Transverse colon (tissue), 4 donors: ENCODE measurements at regions not wholly inside any gene's neighbourhood (a gene's known extent, or its start where the extent isn't known, plus 50 kb on each side); places are given as distances from the start of the nearest gene placed in this dataset.

Experiments
- DNase-seq: peaks from one replicate; pipeline ENCODE4 v3.0.0-alpha.2; 2019
- H3K27ac ChIP-seq, 4 donors: fragments of 200-600 bp; sonication (generic); 2 replicates each; pipeline ENCODE4 v1.5.1; 2016 to 2018; ENCODE audit warnings: inconsistent platforms in 4 of 4
- H3K27me3 ChIP-seq: fragments of 200-600 bp; sonication (generic); 2 replicates; pipeline ENCODE4 v1.5.1; 2017; ENCODE audit warnings: inconsistent platforms
- H3K36me3 ChIP-seq, 4 donors: fragments of 200-600 bp; sonication (generic); 2 replicates each; pipeline ENCODE4 v1.5.1; 2017 to 2019; ENCODE audit warnings: inconsistent platforms in 4 of 4
- H3K4me1 ChIP-seq, 4 donors: fragments of 200-600 bp; sonication (generic); 2 replicates each; pipeline ENCODE4 v1.5.1; 2017 to 2020; ENCODE audit warnings: inconsistent platforms in 4 of 4
- H3K4me3 ChIP-seq, 4 donors: fragments of 200-600 bp; sonication (generic); 1 replicate in 1 of 4; 2 replicates in 3 of 4; pipeline versions ENCODE4 v1.5.1 to v1.6.1; 2017 to 2019; ENCODE audit warnings: inconsistent platforms in 4 of 4
- H3K9me3 ChIP-seq, 2 donors: fragments of 200-600 bp; sonication (generic); 2 replicates each; pipeline ENCODE4 v1.5.1; 2017 to 2019; ENCODE audit warnings: inconsistent platforms in 2 of 2
- CTCF ChIP-seq, 5 experiments: fragments of 200-600 bp in 3 of 5; fragments of 450-650 bp in 2 of 5; sonication (generic) in 3 of 5; IDR thresholded peaks; 1 replicate in 2 of 5; 2 replicates in 3 of 5; pipeline ENCODE4 v1.5.1; 2016 to 2017; ENCODE audit warnings: antibody characterized with exemption in 5 of 5, inconsistent platforms in 3 of 5, mild to moderate bottlenecking in 2 of 5, moderate library complexity in 1 of 5
- EP300 ChIP-seq: sonication (generic); formaldehyde crosslinking; IDR thresholded peaks from one replicate; pipeline ENCODE4 v1.6.1; 2017; ENCODE audit warnings: antibody characterized with exemption, low read depth
- POLR2A ChIP-seq: fragments of 450-650 bp; IDR thresholded peaks from one replicate; pipeline ENCODE4 v1.6.1; 2016; ENCODE audit warnings: antibody characterized with exemption, mild to moderate bottlenecking, moderate library complexity
- POLR2AphosphoS5 ChIP-seq, 3 donors: sonication (generic); formaldehyde crosslinking; IDR thresholded peaks; one replicate each; pipeline ENCODE4 v1.6.1; 2016; ENCODE audit warnings: antibody characterized with exemption in 3 of 3
- WGBS, 2 donors: methylation state at CpG; one replicate each; pipeline ENCODE4 v1.1.5; 2018; ENCODE audit warnings: low coverage in 1 of 2; 5-methylcytosine and 5-hydroxymethylcytosine counted together
- in situ Hi-C, 4 donors: fragments of 200-750 bp; cut with MboI; loops; one replicate each; pipeline versions ENCODE4 v1.15.0 to v1.15.1; 2017; ENCODE audit warnings: low sequenced_read_pairs in 3 of 4, low pct_ligation_motif_present in 1 of 4, low pct_unique_long_range_greater_than_20kb in 1 of 4
- intact Hi-C: fragments of 100-400 bp; cut with DNase I; formaldehyde crosslinking; loops from one replicate; pipeline ENCODE4 v1.15.1; 2023; ENCODE audit warnings: low total_unique reads

- intact Hi-C loops: no loop called here
- TF ChIP-seq POLR2A: no peak
- no peak for TF ChIP-seq EP300
- TF ChIP-seq POLR2AphosphoS5 (IDR thresholded peaks at IDR 0.05): no peak
- Histone ChIP-seq H3K4me3 (no peak overlapping the region), H3K27ac (no peak overlapping the region), H3K27me3 (no peaks in the 10 kb centered on the region), H3K4me1 (no peaks in the 10 kb centered on the region), H3K36me3 (no peaks in the 10 kb centered on the region), H3K9me3 (peaks cover 0 to 3% of the 10 kb centered on the region in 2 donors)
- 53 to 54% methylated on average over 2 of the region's 2 CpGs for WGBS, 2 donors
- no peak for DNase-seq
- in situ Hi-C loops: no loop called here
Measured at GRCh38 chr2:81238462-81238861, 933.9 kb upstream of the LRRTM1 start.

DNA sequence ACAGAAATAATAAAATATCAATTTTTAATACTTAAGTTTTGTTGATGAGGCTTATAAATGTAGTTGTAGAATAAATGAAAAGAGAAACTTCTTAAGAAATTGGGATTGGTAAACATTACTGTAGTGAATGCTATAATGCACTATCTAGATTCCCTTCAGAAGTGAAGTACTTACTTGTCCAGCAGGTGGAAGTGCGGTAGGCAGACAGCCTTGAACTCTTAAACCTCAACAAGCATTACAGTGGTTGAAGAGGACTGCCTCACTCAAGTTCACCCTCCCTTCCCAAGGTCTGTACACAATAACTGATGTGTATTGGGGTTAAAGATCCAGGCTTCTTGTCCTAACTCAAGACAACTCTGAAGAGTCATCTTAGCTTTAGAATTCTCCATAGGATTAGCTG lies 931.0 kb upstream of the LRRTM1 start:
- 60 to 86% methylated on average over 1 of the region's 1 CpG for whole genome bisulfite sequencing, 2 donors
- H3K27me3 ChIP-seq: no peaks in the 10 kb centered on the region
- no peak for DNase-seq
- TF ChIP-seq POLR2A: no peak
- TF ChIP-seq EP300: no peak
- no peak for TF ChIP-seq POLR2AphosphoS5 (IDR thresholded peaks at IDR 0.05)
- TF ChIP-seq CTCF (IDR thresholded peaks at IDR 0.05): no peak
- in situ Hi-C loops: no loop called here
- no peaks in the 10 kb centered on the region for H3K4me1 ChIP-seq
- intact Hi-C loops: no loop called here
- no peak overlapping the region for H3K4me3 ChIP-seq
- H3K27ac ChIP-seq: no peak overlapping the region
- H3K9me3 ChIP-seq: peaks cover 0 to 3% of the 10 kb centered on the region in 2 donors
- H3K36me3 ChIP-seq: no peaks in the 10 kb centered on the region

DNA sequence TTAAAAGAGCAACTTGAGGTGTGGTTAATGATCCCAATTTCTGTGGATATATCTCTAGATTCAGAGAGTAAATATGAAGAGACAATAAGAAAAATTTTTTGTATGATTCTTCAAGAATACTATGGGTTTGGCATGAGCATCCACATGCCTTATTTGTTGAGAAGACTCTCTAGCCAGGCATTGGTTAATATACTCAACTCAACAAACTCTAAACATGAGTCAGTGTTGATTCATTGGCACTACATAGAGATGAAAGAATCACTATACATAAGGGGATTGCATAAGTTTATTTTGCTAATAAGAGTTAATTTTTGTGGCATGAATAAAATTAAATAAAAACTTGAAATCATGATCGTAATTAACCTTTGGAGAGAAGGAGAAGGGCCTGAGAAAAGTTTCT lies 930.2 kb upstream of the LRRTM1 start:
- in situ Hi-C loops (no loop called here), intact Hi-C loops (no loop called here)
- H3K4me3 ChIP-seq: no peak overlapping the region
- H3K9me3 ChIP-seq: peaks cover 0 to 2% of the 10 kb centered on the region in 2 donors
- H3K27me3 ChIP-seq: no peaks in the 10 kb centered on the region
- no peaks in the 10 kb centered on the region for H3K36me3 ChIP-seq
- no peak for DNase-seq
- no peaks in the 10 kb centered on the region for H3K4me1 ChIP-seq
- H3K27ac ChIP-seq: no peak overlapping the region
- no peak for TF ChIP-seq POLR2AphosphoS5 (IDR thresholded peaks at IDR 0.05)
- no peak for TF ChIP-seq POLR2A
- no peak for TF ChIP-seq CTCF (IDR thresholded peaks at IDR 0.05)
- no peak for TF ChIP-seq EP300
- WGBS, 2 donors: 65 to 67% methylated on average over 1 of the region's 1 CpG

GRCh38 chr2:81225756-81226155 lies 921.2 kb upstream of the LRRTM1 start:
- Histone ChIP-seq H3K9me3 (no peaks in the 10 kb centered on the region), H3K4me3 (no peak overlapping the region), H3K27ac (no peak overlapping the region), H3K27me3 (no peaks in the 10 kb centered on the region), H3K4me1 (no peaks in the 10 kb centered on the region), H3K36me3 (no peaks in the 10 kb centered on the region)
- intact Hi-C loops: no loop called here
- 58 to 62% methylated on average over 4 of the region's 4 CpGs for WGBS, 2 donors
- in situ Hi-C loops: no loop called here
- TF ChIP-seq EP300 (no peak), POLR2A (no peak), POLR2AphosphoS5 (IDR thresholded peaks at IDR 0.05) (no peak), CTCF (IDR thresholded peaks at IDR 0.05) (no peak)
- DNase-seq: no peak

DNA sequence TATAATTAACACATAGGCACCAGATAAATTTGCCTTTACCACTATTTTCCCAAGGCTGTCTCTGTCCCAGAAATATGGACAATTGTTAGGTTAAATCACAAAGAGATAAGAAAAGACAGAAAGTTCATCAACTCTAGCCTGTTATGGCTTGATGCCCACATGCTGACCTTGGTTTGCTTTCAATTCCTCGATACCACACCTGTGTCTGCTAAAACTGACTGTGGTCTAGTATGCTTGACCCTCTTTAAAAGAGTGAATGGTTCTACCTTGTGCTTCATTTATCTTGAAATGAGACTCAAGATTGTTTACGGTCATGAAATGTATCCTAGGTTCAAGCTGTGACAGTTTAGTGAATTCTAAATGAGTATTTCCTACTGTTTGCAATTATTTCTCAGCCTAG lies 909.0 kb upstream of the LRRTM1 start:
- in situ Hi-C loops: no loop called here
- intact Hi-C loops: no loop called here
- H3K4me1 ChIP-seq: no peaks in the 10 kb centered on the region

More for the DNA sequence above, 909.0 kb upstream of the LRRTM1 start:
- no peak overlapping the region for H3K4me3 ChIP-seq
- no peaks in the 10 kb centered on the region for H3K9me3 ChIP-seq
- H3K36me3 ChIP-seq: no peaks in the 10 kb centered on the region
- no peaks in the 10 kb centered on the region for H3K27me3 ChIP-seq
- no peak for DNase-seq
- no peak for TF ChIP-seq CTCF (IDR thresholded peaks at IDR 0.05)
- no peak for TF ChIP-seq POLR2A
- no peak for TF ChIP-seq EP300
- TF ChIP-seq POLR2AphosphoS5 (IDR thresholded peaks at IDR 0.05): no peak
- WGBS, 2 donors: 68% methylated on average over 2 of the region's 2 CpGs
- H3K27ac ChIP-seq: no peak overlapping the region
